Glutamatergic neuron (in vitro differentiated cells): ENCODE measurements at regions not wholly inside any gene's neighbourhood (a gene's known extent, or its start where the extent isn't known, plus 50 kb on each side); places are given as distances from the start of the nearest gene placed in this dataset.

ENCODE experiments used
- DNase-seq: peaks from one replicate; pipeline ENCODE4 v3.0.0; 2022
- H3K27ac Mint-ChIP-seq: one replicate; pipeline ENCODE4 v1.8.0; 2020; ENCODE audit warnings: mild to moderate bottlenecking, mixed read lengths, inconsistent platforms; ENCODE audit not compliant: unreplicated experiment
- H3K27me3 Mint-ChIP-seq: one replicate; pipeline ENCODE4 v1.8.0; 2020; ENCODE audit warnings: mild to moderate bottlenecking, moderate library complexity, mixed read lengths, inconsistent platforms; ENCODE audit not compliant: unreplicated experiment
- H3K36me3 Mint-ChIP-seq: one replicate; pipeline ENCODE4 v1.8.0; 2020; ENCODE audit warnings: mild to moderate bottlenecking, mixed read lengths, inconsistent platforms; ENCODE audit not compliant: unreplicated experiment
- H3K4me1 Mint-ChIP-seq: one replicate; pipeline ENCODE4 v1.8.0; 2020; ENCODE audit warnings: mild to moderate bottlenecking, low read depth, mixed read lengths, inconsistent platforms; ENCODE audit not compliant: unreplicated experiment
- H3K4me3 Mint-ChIP-seq: one replicate; pipeline ENCODE4 v1.8.0; 2020; ENCODE audit warnings: mild to moderate bottlenecking, mixed read lengths, inconsistent platforms; ENCODE audit not compliant: unreplicated experiment
- H3K9me3 Mint-ChIP-seq: one replicate; pipeline ENCODE4 v1.8.0; 2020; ENCODE audit warnings: mild to moderate bottlenecking, moderate library complexity, mixed read lengths, inconsistent platforms; ENCODE audit not compliant: unreplicated experiment
- CTCF ChIP-seq: fragments of 200-600 bp; sonication (generic); IDR thresholded peaks from one replicate; pipeline ENCODE4 v1.5.0; 2021; ENCODE audit not compliant: partially characterized antibody, unreplicated experiment

GRCh38 chr12:30323008-30323407 is 372.7 kb downstream of the IPO8 start:
- peaks cover 1% of the 10 kb centered on the region for H3K27me3 Mint-ChIP-seq
- no peaks in the 10 kb centered on the region for H3K9me3 Mint-ChIP-seq
- H3K4me3 Mint-ChIP-seq, result no peak overlapping the region
- peaks cover 3% of the 10 kb centered on the region for H3K36me3 Mint-ChIP-seq
- DNase-seq, result no peak
- H3K4me1 Mint-ChIP-seq, result no peaks in the 10 kb centered on the region
- H3K27ac Mint-ChIP-seq, result no peak overlapping the region
- no peak for TF ChIP-seq CTCF

- Mint-ChIP-seq H3K9me3 (no peaks in the 10 kb centered on the region), H3K4me1 (no peaks in the 10 kb centered on the region), H3K27me3 (peaks cover 1% of the 10 kb centered on the region), H3K36me3 (peaks cover 3% of the 10 kb centered on the region), H3K4me3 (no peak overlapping the region), H3K27ac (no peak overlapping the region)
- TF ChIP-seq CTCF, result no peak
- DNase-seq, result no peak
Observed at GRCh38 chr12:30320561-30320960, 375.1 kb downstream of the IPO8 start.

- DNase-seq, result no peak
- no peak overlapping the region for H3K4me3 Mint-ChIP-seq
- no peaks in the 10 kb centered on the region for H3K36me3 Mint-ChIP-seq
- no peaks in the 10 kb centered on the region for H3K9me3 Mint-ChIP-seq
- no peak for TF ChIP-seq CTCF
- no peak overlapping the region for H3K27ac Mint-ChIP-seq
- no peaks in the 10 kb centered on the region for H3K4me1 Mint-ChIP-seq
- no peaks in the 10 kb centered on the region for H3K27me3 Mint-ChIP-seq
Observed at GRCh38 chr12:30314506-30315100, 381.1 kb downstream of the IPO8 start.

GRCh38 chr12:30308010-30308717 is 387.5 kb downstream of the IPO8 start:
- no peak for DNase-seq
- no peaks in the 10 kb centered on the region for H3K27me3 Mint-ChIP-seq
- H3K27ac Mint-ChIP-seq, result no peak overlapping the region
- no peak for TF ChIP-seq CTCF
- H3K36me3 Mint-ChIP-seq, result no peaks in the 10 kb centered on the region
- H3K9me3 Mint-ChIP-seq, result no peaks in the 10 kb centered on the region
- peaks cover 1% of the 10 kb centered on the region for H3K4me1 Mint-ChIP-seq
- H3K4me3 Mint-ChIP-seq, result no peak overlapping the region

GRCh38 chr12:30304528-30304927 is 391.1 kb downstream of the IPO8 start:
- TF ChIP-seq CTCF, result no peak
- no peak for DNase-seq
- H3K36me3 Mint-ChIP-seq, result no peaks in the 10 kb centered on the region
- H3K27ac Mint-ChIP-seq, result no peak overlapping the region
- H3K4me1 Mint-ChIP-seq, result peaks cover 1% of the 10 kb centered on the region
- no peaks in the 10 kb centered on the region for H3K9me3 Mint-ChIP-seq
- H3K4me3 Mint-ChIP-seq, result no peak overlapping the region
- H3K27me3 Mint-ChIP-seq, result no peaks in the 10 kb centered on the region
